Body of pancreas (tissue), 4 donors: ENCODE measurements at regions not wholly inside any gene's neighbourhood (a gene's known extent, or its start where the extent isn't known, plus 50 kb on each side); places are given as distances from the start of the nearest gene placed in this dataset.

Experiments
- ATAC-seq: fragments of 150-250 bp; one replicate; pipeline ENCODE4 v1.9.1; 2016
- DNase-seq, 4 donors: peaks; one replicate each; pipeline ENCODE4 v3.0.0-alpha.2; 2019
- H3K27ac ChIP-seq, 4 donors: fragments of 200-600 bp; sonication (generic); 1 replicate in 3 of 4; 2 replicates in 1 of 4; pipeline versions ENCODE4 v1.5.1 to v1.6.1; 2016 to 2019; ENCODE audit warnings: mild to moderate bottlenecking in 1 of 4, mixed read lengths in 1 of 4, moderate library complexity in 1 of 4
- H3K27me3 ChIP-seq, 2 donors: fragments of 200-600 bp; sonication (generic); one replicate each; pipeline ENCODE4 v1.6.0; 2016; ENCODE audit warnings: mild to moderate bottlenecking in 1 of 2
- H3K36me3 ChIP-seq, 2 donors: fragments of 200-600 bp; sonication (generic); replicated peaks in 1 of 2; 2 replicates each; pipeline ENCODE4 v1.5.1; 2016; ENCODE audit warnings: low read depth in 2 of 2; ENCODE audit not compliant: insufficient read depth in 1 of 2
- H3K4me1 ChIP-seq: fragments of 200-600 bp; sonication (generic); one replicate; pipeline ENCODE4 v1.6.0; 2016
- H3K4me3 ChIP-seq, 2 donors: fragments of 200-600 bp; sonication (generic); 1 replicate in 1 of 2; 2 replicates in 1 of 2; pipeline ENCODE4 v1.5.1; 2016 to 2019
- H3K9me3 ChIP-seq, 3 donors: fragments of 200-600 bp; sonication (generic); 1 replicate in 2 of 3; 2 replicates in 1 of 3; pipeline ENCODE4 v1.5.1; 2016
- POLR2A ChIP-seq, 3 donors: fragments of 450-650 bp; IDR thresholded peaks; one replicate each; pipeline ENCODE4 v1.6.1; 2016; ENCODE audit warnings: antibody characterized with exemption in 3 of 3, mild to moderate bottlenecking in 2 of 3
- WGBS, 2 donors: methylation state at CpG; one replicate each; pipeline ENCODE4 v1.1.5; 2017; 5-methylcytosine and 5-hydroxymethylcytosine counted together
- intact Hi-C: fragments of 100-400 bp; cut with DNase I; formaldehyde crosslinking; loops from one replicate; pipeline ENCODE4 v1.15.1; 2023
- TF ChIP-seq, protein P1 (sequence below), 7 experiments: fragments of 450-650 bp in 4 of 7; fragments of 200-600 bp in 3 of 7; sonication (generic) in 3 of 7; IDR thresholded peaks; one replicate each; pipeline ENCODE4 v1.5.1; 2016 to 2019; ENCODE audit warnings: antibody characterized with exemption in 7 of 7

- no peak for ATAC-seq
- Histone ChIP-seq H3K27me3 (no peaks in the 10 kb centered on the region), H3K9me3 (no peaks in the 10 kb centered on the region), H3K4me1 (no peaks in the 10 kb centered on the region), H3K4me3 (no peak overlapping the region), H3K27ac (no peak overlapping the region), H3K36me3 (no peaks in the 10 kb centered on the region)
- intact Hi-C loops = no loop called here
- no peak for DNase-seq
- no peak for TF ChIP-seq POLR2A (IDR thresholded peaks at IDR 0.05)
- TF ChIP-seq, protein P1, sequence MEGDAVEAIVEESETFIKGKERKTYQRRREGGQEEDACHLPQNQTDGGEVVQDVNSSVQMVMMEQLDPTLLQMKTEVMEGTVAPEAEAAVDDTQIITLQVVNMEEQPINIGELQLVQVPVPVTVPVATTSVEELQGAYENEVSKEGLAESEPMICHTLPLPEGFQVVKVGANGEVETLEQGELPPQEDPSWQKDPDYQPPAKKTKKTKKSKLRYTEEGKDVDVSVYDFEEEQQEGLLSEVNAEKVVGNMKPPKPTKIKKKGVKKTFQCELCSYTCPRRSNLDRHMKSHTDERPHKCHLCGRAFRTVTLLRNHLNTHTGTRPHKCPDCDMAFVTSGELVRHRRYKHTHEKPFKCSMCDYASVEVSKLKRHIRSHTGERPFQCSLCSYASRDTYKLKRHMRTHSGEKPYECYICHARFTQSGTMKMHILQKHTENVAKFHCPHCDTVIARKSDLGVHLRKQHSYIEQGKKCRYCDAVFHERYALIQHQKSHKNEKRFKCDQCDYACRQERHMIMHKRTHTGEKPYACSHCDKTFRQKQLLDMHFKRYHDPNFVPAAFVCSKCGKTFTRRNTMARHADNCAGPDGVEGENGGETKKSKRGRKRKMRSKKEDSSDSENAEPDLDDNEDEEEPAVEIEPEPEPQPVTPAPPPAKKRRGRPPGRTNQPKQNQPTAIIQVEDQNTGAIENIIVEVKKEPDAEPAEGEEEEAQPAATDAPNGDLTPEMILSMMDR (IDR thresholded peaks at IDR 0.05) = no peak
Observed at GRCh38 chr20:20979934-20980333, 126.2 kb downstream of the LINC00237 start.

DNA sequence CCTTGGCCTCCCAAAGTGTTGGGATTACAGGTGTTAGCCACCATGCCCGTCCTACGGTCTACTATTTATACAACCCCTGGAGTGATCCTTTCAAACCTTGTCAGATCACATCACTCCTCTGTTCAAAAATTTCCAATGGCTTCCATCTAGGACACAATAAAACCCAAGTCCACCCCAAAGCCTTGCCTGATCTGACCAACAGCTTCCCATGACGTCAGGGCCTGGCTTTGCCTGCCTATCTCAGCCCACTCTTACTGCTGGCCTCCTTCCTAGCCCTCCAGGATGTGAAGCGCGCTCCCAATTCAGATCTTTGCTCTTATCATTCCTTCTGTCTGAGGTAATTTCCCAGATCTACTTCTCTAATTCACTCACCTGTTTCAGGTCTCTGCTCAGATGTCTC, 128.4 kb downstream of the LINC00237 start:
- intact Hi-C loops = no loop called here
- ATAC-seq (no peak), DNase-seq (no peak)
- TF ChIP-seq, protein P1 (IDR thresholded peaks at IDR 0.05) = no peak
- no peak for TF ChIP-seq POLR2A (IDR thresholded peaks at IDR 0.05)
- Histone ChIP-seq H3K9me3 (no peaks in the 10 kb centered on the region), H3K27me3 (no peaks in the 10 kb centered on the region), H3K27ac (no peak overlapping the region), H3K4me1 (no peaks in the 10 kb centered on the region), H3K4me3 (no peak overlapping the region), H3K36me3 (no peaks in the 10 kb centered on the region)
- 75 to 80% methylated on average over 5 of the region's 5 CpGs for WGBS, 2 donors

- Histone ChIP-seq H3K36me3 (no peaks in the 10 kb centered on the region), H3K4me3 (no peak overlapping the region), H3K27me3 (no peaks in the 10 kb centered on the region), H3K9me3 (no peaks in the 10 kb centered on the region), H3K4me1 (peaks cover 8% of the 10 kb centered on the region), H3K27ac (no peak overlapping the region)
- ATAC-seq = no peak
- WGBS, 2 donors = 83 to 86% methylated on average over 1 of the region's 1 CpG
- no peak for DNase-seq
- intact Hi-C loops = no loop called here
- TF ChIP-seq, protein P1 (IDR thresholded peaks at IDR 0.05) = no peak
- no peak for TF ChIP-seq POLR2A (IDR thresholded peaks at IDR 0.05)
Observed at GRCh38 chr20:20972490-20972889, 133.7 kb downstream of the LINC00237 start.

GRCh38 chr20:20971810-20972209, 134.3 kb downstream of the LINC00237 start:
- intact Hi-C loops = no loop called here
- Histone ChIP-seq H3K27ac (no peak overlapping the region), H3K36me3 (no peaks in the 10 kb centered on the region), H3K4me3 (no peak overlapping the region), H3K4me1 (peaks cover 8% of the 10 kb centered on the region), H3K27me3 (no peaks in the 10 kb centered on the region), H3K9me3 (no peaks in the 10 kb centered on the region)
- 18 to 19% methylated on average over 6 of the region's 6 CpGs for WGBS, 2 donors
- DNase-seq = no peak
- ATAC-seq = no peak
- TF ChIP-seq, protein P1 (IDR thresholded peaks at IDR 0.05) = no peak
- TF ChIP-seq POLR2A (IDR thresholded peaks at IDR 0.05) = no peak

GRCh38 chr20:20970841-20971240, 135.3 kb downstream of the LINC00237 start:
- Histone ChIP-seq H3K27ac (no peak overlapping the region), H3K9me3 (no peaks in the 10 kb centered on the region), H3K36me3 (no peaks in the 10 kb centered on the region), H3K4me3 (no peak overlapping the region), H3K4me1 (peaks cover 8% of the 10 kb centered on the region), H3K27me3 (no peaks in the 10 kb centered on the region)
- 30 to 47% methylated on average over 3 of the region's 3 CpGs for WGBS, 2 donors
- DNase-seq (no peak), ATAC-seq (no peak)
- TF ChIP-seq, protein P1 (IDR thresholded peaks at IDR 0.05) = no peak
- no peak for TF ChIP-seq POLR2A (IDR thresholded peaks at IDR 0.05)
- intact Hi-C loops = no loop called here
